Small intestine (tissue), 7 donors: ENCODE measurements at regions not wholly inside any gene's neighbourhood (a gene's known extent, or its start where the extent isn't known, plus 50 kb on each side); places are given as distances from the start of the nearest gene placed in this dataset.

ENCODE experiments used
- DNase-seq, 2 donors: peaks; one replicate each; pipeline versions ENCODE4 v3.0.0 to v3.0.0-alpha.2; 2013
- FAIRE-seq: peaks from 2 replicates; lab custom pipeline; 2012; peaks lifted over from hg19 to GRCh38; lab: Jason Lieb, UNC
- H3K27ac ChIP-seq, 3 donors: one replicate each; pipeline ENCODE4 v1.5.1; 2013; ENCODE audit warnings: low read length in 2 of 3, mild to moderate bottlenecking in 2 of 3, control low read depth in 1 of 3, inconsistent platforms in 1 of 3, low read depth in 1 of 3, moderate library complexity in 1 of 3
- H3K27me3 ChIP-seq, 3 donors: one replicate each; pipeline ENCODE4 v1.6.1; 2013; ENCODE audit warnings: low read length in 3 of 3, inconsistent platforms in 1 of 3; ENCODE audit not compliant: control insufficient read depth in 3 of 3, insufficient read depth in 3 of 3
- H3K36me3 ChIP-seq, 3 donors: one replicate each; pipeline ENCODE4 v1.6.1; 2013; ENCODE audit warnings: low read length in 3 of 3, inconsistent platforms in 1 of 3, low read depth in 1 of 3, mild to moderate bottlenecking in 1 of 3, moderate library complexity in 1 of 3; ENCODE audit not compliant: control insufficient read depth in 3 of 3, insufficient read depth in 2 of 3
- H3K4me1 ChIP-seq, 3 donors: one replicate each; pipeline ENCODE4 v1.6.1; 2013; ENCODE audit warnings: low read length in 2 of 3, inconsistent platforms in 1 of 3, low read depth in 1 of 3, mild to moderate bottlenecking in 1 of 3, moderate library complexity in 1 of 3; ENCODE audit not compliant: control insufficient read depth in 3 of 3, insufficient read depth in 2 of 3
- H3K4me3 ChIP-seq, 3 donors: one replicate each; pipeline ENCODE4 v1.5.1; 2013; ENCODE audit warnings: low read length in 3 of 3, control low read depth in 1 of 3, inconsistent platforms in 1 of 3, low read depth in 1 of 3, mild to moderate bottlenecking in 1 of 3, moderate library complexity in 1 of 3
- H3K9me3 ChIP-seq, 2 donors: one replicate each; pipeline ENCODE4 v1.6.1; 2013; ENCODE audit warnings: low read depth in 1 of 2, low read length in 1 of 2; ENCODE audit not compliant: control insufficient read depth in 2 of 2, insufficient read depth in 1 of 2
- whole genome bisulfite sequencing, 3 donors: extraction: QIAGEN DNeasy Blood & Tissue Kit; methylation state at CpG; one replicate each; pipeline ENCODE4 v1.1.7; 2013; 5-methylcytosine and 5-hydroxymethylcytosine counted together
- donor health status: healthy with polysubstance abuse.
- donor health status: control.
- donor health status: control.
- donor health status: Bipolar disorder and iron deficiency.
- donor health status: healthy.

- FAIRE-seq = no peak
- peaks cover 0 to 25% of the 10 kb centered on the region in 2 donors for H3K9me3 ChIP-seq
- no peaks in the 10 kb centered on the region for H3K36me3 ChIP-seq
- no peak overlapping the region for H3K27ac ChIP-seq
- H3K4me3 ChIP-seq = no peak overlapping the region
- 80 to 93% (median 81%) methylated on average over 4 of the region's 4 CpGs for WGBS, 3 donors
- peak in 1 of 2 donors; percentile 10 for DNase-seq
- H3K27me3 ChIP-seq = no peaks in the 10 kb centered on the region
- no peaks in the 10 kb centered on the region for H3K4me1 ChIP-seq
Measured at GRCh38 chr13:79973533-79973963, 367.4 kb downstream of the SPRY2 start.

DNA sequence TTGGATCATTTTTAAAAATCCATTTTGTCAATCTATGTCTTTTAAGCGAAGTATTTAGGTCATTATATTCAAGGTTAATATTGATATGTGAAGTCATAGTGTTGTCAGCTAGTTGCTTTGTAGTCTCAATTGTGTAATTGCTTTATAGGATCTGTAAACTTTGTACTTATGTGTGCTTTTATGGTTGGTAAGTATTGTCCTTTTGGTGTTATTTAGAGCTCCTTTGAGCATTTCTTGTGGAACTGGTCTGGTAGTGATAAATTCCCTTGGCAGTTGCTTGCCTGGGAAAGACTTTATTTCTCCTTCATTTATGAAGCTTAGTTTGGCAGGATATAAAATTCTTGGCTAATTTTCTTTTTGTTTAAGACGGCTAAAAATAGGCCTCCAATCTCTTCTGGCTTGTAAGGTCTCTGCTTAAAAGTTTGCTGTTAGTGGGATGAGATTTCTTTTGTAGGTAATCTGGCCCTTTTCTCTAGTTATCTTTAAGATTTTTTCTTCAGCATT, 368.8 kb downstream of the SPRY2 start:
- H3K9me3 ChIP-seq = peaks cover 0 to 28% of the 10 kb centered on the region in 2 donors
- no peak for DNase-seq
- H3K4me3 ChIP-seq = no peak overlapping the region
- no peaks in the 10 kb centered on the region for H3K4me1 ChIP-seq
- no peaks in the 10 kb centered on the region for H3K36me3 ChIP-seq
- H3K27ac ChIP-seq = no peak overlapping the region
- no peak for FAIRE-seq
- 84 to 92% (median 90%) methylated on average over 2 of the region's 2 CpGs for WGBS, 3 donors
- H3K27me3 ChIP-seq = no peaks in the 10 kb centered on the region

- DNase-seq (no peak), FAIRE-seq (no peak)
- peaks cover 0 to 3% of the 10 kb centered on the region in 2 donors for H3K9me3 ChIP-seq
- H3K36me3 ChIP-seq = no peaks in the 10 kb centered on the region
- H3K4me3 ChIP-seq = no peak overlapping the region
- H3K27ac ChIP-seq = no peak overlapping the region
- H3K27me3 ChIP-seq = no peaks in the 10 kb centered on the region
- WGBS, 3 donors = 56 to 84% (median 74%) methylated on average over 2 of the region's 2 CpGs
- H3K4me1 ChIP-seq = no peaks in the 10 kb centered on the region
Measured at GRCh38 chr13:79966493-79966895, 374.4 kb downstream of the SPRY2 start.

DNA sequence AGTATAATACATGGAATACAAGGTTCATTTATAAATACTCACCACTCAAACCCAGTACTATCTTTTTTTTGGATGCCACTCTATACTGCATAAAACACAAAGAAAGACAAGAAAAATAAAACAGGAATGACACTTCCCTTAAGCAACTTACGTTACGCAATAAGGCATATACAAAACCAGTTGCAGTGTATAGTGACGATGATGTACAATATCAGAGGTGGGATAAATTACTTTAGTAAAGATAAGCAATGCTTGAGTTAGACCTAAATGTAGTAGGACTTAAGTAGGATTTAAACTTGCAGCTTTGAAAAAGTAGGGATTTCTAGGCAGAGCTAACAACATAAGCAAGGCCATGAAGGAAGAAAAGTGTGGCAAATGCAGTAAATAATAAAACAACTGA, 374.9 kb downstream of the SPRY2 start:
- Histone ChIP-seq H3K4me3 (no peak overlapping the region), H3K27ac (no peak overlapping the region), H3K4me1 (no peaks in the 10 kb centered on the region), H3K9me3 (peaks cover 0 to 3% of the 10 kb centered on the region in 2 donors), H3K27me3 (no peaks in the 10 kb centered on the region), H3K36me3 (no peaks in the 10 kb centered on the region)
- DNase-seq = no peak
- 87 to 91% (median 90%) methylated on average over 3 of the region's 3 CpGs for WGBS, 3 donors
- FAIRE-seq = no peak

DNA sequence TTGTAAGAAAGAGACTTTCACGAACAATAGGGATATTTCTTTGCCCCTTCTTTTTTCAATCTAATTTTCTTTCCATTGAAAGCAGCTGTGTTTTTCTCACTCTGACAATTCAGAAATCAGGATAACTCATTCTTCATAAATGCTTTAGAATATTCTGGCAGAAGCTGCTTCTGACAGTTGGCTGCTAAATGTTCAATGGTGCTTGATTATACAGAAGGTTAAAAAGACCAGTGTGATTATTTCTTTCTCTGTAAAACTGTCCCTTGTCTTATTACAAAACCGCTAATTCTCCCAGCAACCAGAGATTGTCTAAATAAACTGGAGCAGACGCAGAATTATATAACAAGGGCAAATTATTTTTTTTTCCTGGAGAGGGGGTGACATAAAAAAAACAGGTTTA, 394.4 kb downstream of the SPRY2 start:
- WGBS, 3 donors = 72 to 73% (median 73%) methylated on average over 3 of the region's 3 CpGs
- Histone ChIP-seq H3K4me1 (peaks cover 0 to 3% (median 0%) of the 10 kb centered on the region in 3 donors), H3K9me3 (no peaks in the 10 kb centered on the region), H3K27me3 (no peaks in the 10 kb centered on the region), H3K36me3 (no peaks in the 10 kb centered on the region), H3K4me3 (no peak overlapping the region), H3K27ac (no peak overlapping the region)
- FAIRE-seq (no peak), DNase-seq (no peak)

- DNase-seq (no peak), FAIRE-seq (no peak)
- peaks cover 0 to 3% (median 0%) of the 10 kb centered on the region in 3 donors for H3K4me1 ChIP-seq
- no peaks in the 10 kb centered on the region for H3K9me3 ChIP-seq
- 48 to 58% (median 54%) methylated on average over 2 of the region's 2 CpGs for WGBS, 3 donors
- H3K27me3 ChIP-seq = no peaks in the 10 kb centered on the region
- H3K4me3 ChIP-seq = no peak overlapping the region
- no peaks in the 10 kb centered on the region for H3K36me3 ChIP-seq
- H3K27ac ChIP-seq = no peak overlapping the region
Measured at GRCh38 chr13:79943346-79944023, 397.4 kb downstream of the SPRY2 start.

DNA sequence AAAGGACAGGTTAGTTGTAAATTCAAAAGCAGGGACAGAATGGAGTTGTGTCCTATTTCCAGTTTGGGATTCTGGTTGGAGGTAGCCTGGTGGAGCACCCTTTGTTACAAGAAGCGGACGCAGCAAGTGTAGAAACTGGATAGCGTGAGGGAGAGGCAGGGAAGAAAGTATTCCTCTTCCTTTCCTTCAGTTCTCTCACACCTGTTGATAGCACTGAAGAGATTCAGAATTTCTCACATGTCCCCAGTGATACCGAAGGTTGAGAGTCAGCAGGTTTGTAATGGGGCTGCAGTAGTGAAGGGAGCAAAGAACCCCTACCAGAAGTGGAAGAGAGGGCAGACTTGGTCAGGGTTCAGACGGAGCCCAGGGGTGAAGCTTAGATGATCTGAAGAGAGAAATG, 399.2 kb downstream of the SPRY2 start:
- FAIRE-seq (no peak), DNase-seq (peak in 1 of 2 donors; percentile 18)
- H3K27me3 ChIP-seq = no peaks in the 10 kb centered on the region
- no peaks in the 10 kb centered on the region for H3K36me3 ChIP-seq
- no peaks in the 10 kb centered on the region for H3K9me3 ChIP-seq
- WGBS, 3 donors = 92 to 94% (median 93%) methylated on average over 5 of the region's 5 CpGs
- peaks cover 0 to 3% (median 0%) of the 10 kb centered on the region in 3 donors for H3K4me1 ChIP-seq
- H3K27ac ChIP-seq = no peak overlapping the region
- no peak overlapping the region for H3K4me3 ChIP-seq

- no peaks in the 10 kb centered on the region for H3K36me3 ChIP-seq
- FAIRE-seq (no peak), DNase-seq (no peak)
- 78 to 87% (median 81%) methylated on average over 2 of the region's 2 CpGs for WGBS, 3 donors
- H3K4me1 ChIP-seq = no peaks in the 10 kb centered on the region
- H3K4me3 ChIP-seq = no peak overlapping the region
- H3K27ac ChIP-seq = no peak overlapping the region
- H3K27me3 ChIP-seq = no peaks in the 10 kb centered on the region
- no peaks in the 10 kb centered on the region for H3K9me3 ChIP-seq
Measured at GRCh38 chr13:79939689-79940088, 401.2 kb downstream of the SPRY2 start.
